ENCODE measurements at regions not wholly inside any gene's neighbourhood (a gene's known extent, or its start where the extent isn't known, plus 50 kb on each side); places are given as distances from the start of the nearest gene placed in this dataset.

GRCh38 chr7:106776618-106777347 is 88.3 kb upstream of the PIK3CG start:
- H2BK5ac ChIP-seq (ENCODE audit: insufficient read length, low read length): no peak overlapping the region
- H3K79me2 ChIP-seq (ENCODE audit: insufficient read depth, low read length): no peaks in the 10 kb centered on the region
- H4K20me1 ChIP-seq (ENCODE audit: control insufficient read depth, insufficient read depth, insufficient read length): no peaks in the 10 kb centered on the region
- no peak overlapping the region for H3K4me3 Mint-ChIP-seq
- H2AFZ ChIP-seq (ENCODE audit: low read length): no peak overlapping the region
- no peak overlapping the region for H2BK20ac ChIP-seq (ENCODE audit: low read depth, low read length, poor library complexity, severe bottlenecking)
- no peak overlapping the region for H4K91ac ChIP-seq (ENCODE audit: insufficient read length, low read depth, low read length)
- H3K9ac ChIP-seq (ENCODE audit: extremely low read depth, insufficient read length, low read length): no peak overlapping the region
- no peak overlapping the region for H4K5ac ChIP-seq (ENCODE audit: insufficient read length, low read depth, low read length)
- no peak overlapping the region for H3T11ph ChIP-seq (ENCODE audit: low read length)
- H3K36me3 Mint-ChIP-seq (ENCODE audit: insufficient read depth in 1 of 3, low read depth in 3 of 3): no peaks in the 10 kb centered on the region
- no peak overlapping the region for H2AK5ac ChIP-seq (ENCODE audit: insufficient read length, low read length)
- H2BK12ac ChIP-seq (ENCODE audit: insufficient read length, low read depth, low read length): no peak overlapping the region
- no peaks in the 10 kb centered on the region for H3K27me3 Mint-ChIP-seq (ENCODE audit: low read depth)
- H3K4me1 Mint-ChIP-seq: peaks cover 21 to 23% of the 10 kb centered on the region in 2 experiments
- DNase-seq: no peak
- peaks cover 5% of the 10 kb centered on the region; the same call in 1 of the 2 replicates for H3K4me1 ChIP-seq (ENCODE audit: insufficient read depth, low read length)
- no peaks in the 10 kb centered on the region for H3K9me3 ChIP-seq (ENCODE audit: control insufficient read depth, low read depth, low read length)
- no peak overlapping the region for H3K27ac ChIP-seq (ENCODE audit: insufficient read length, low read depth, low read length)
- no peak overlapping the region for H3K4ac ChIP-seq (ENCODE audit: low read depth, low read length)
- H3K27me3 ChIP-seq (ENCODE audit: insufficient read depth, low read length): no peaks in the 10 kb centered on the region
- no peak overlapping the region for H3K23ac ChIP-seq (ENCODE audit: insufficient read length, low read depth, low read length)
- no peak overlapping the region for H3K27ac Mint-ChIP-seq
- no peak overlapping the region for H3K4me2 ChIP-seq (ENCODE audit: insufficient read depth, insufficient read length, low read length)
- H3K14ac ChIP-seq (ENCODE audit: insufficient read depth, low read length): no peak overlapping the region
- TF ChIP-seq, protein P1, sequence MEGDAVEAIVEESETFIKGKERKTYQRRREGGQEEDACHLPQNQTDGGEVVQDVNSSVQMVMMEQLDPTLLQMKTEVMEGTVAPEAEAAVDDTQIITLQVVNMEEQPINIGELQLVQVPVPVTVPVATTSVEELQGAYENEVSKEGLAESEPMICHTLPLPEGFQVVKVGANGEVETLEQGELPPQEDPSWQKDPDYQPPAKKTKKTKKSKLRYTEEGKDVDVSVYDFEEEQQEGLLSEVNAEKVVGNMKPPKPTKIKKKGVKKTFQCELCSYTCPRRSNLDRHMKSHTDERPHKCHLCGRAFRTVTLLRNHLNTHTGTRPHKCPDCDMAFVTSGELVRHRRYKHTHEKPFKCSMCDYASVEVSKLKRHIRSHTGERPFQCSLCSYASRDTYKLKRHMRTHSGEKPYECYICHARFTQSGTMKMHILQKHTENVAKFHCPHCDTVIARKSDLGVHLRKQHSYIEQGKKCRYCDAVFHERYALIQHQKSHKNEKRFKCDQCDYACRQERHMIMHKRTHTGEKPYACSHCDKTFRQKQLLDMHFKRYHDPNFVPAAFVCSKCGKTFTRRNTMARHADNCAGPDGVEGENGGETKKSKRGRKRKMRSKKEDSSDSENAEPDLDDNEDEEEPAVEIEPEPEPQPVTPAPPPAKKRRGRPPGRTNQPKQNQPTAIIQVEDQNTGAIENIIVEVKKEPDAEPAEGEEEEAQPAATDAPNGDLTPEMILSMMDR (conservative IDR thresholded peaks at IDR 0.05): no peak
- no peaks in the 10 kb centered on the region for H3K9me3 Mint-ChIP-seq
- no peaks in the 10 kb centered on the region for H3K79me1 ChIP-seq (ENCODE audit: insufficient read depth, low read depth, low read length, poor library complexity, severe bottlenecking)
- no peaks in the 10 kb centered on the region for H3K23me2 ChIP-seq (ENCODE audit: insufficient read length, low read depth, low read length, poor library complexity, severe bottlenecking)
- no CpG with 5 or more reads among the region's 4 CpGs for WGBS (ENCODE audit: extremely low coverage, insufficient read length, low lambda C conversion rate)
- H3K18ac ChIP-seq (ENCODE audit: insufficient read length, low read depth, low read length): no peak overlapping the region
- no peak overlapping the region for H4K8ac ChIP-seq (replicated peaks; ENCODE audit: insufficient read length, low read depth, low read length)
- H2BK15ac ChIP-seq (ENCODE audit: low read depth, low read length): no peak overlapping the region
- H3K56ac ChIP-seq (ENCODE audit: insufficient read length, low read depth, low read length): no peak overlapping the region
- no peak overlapping the region for H2BK120ac ChIP-seq (ENCODE audit: low read depth, low read length, poor library complexity, severe bottlenecking)
